HG03432 (cell line): ENCODE measurements at regions not wholly inside any gene's neighbourhood (a gene's known extent, or its start where the extent isn't known, plus 50 kb on each side); places are given as distances from the start of the nearest gene placed in this dataset.

ENCODE experiments used
- ATAC-seq: cut with Tn5 transposase; IDR thresholded peaks from one replicate; pipeline ENCODE4 v1.9.1; 2021; ENCODE audit warnings: mild to moderate bottlenecking, moderate library complexity; ENCODE audit not compliant: unreplicated experiment

- no peak for ATAC-seq
Measured at GRCh38 chr9:129403779-129404620, 216.9 kb downstream of the C9orf50 start.

- ATAC-seq: no peak
Measured at GRCh38 chr9:129402931-129403778, 217.7 kb downstream of the C9orf50 start.

GRCh38 chr9:129402371-129402739 lies 218.5 kb downstream of the C9orf50 start:
- no peak for ATAC-seq

- ATAC-seq: no peak
Measured at GRCh38 chr9:129401623-129402370, 219.1 kb downstream of the C9orf50 start.

- no peak for ATAC-seq
Measured at GRCh38 chr9:129400971-129401622, 219.8 kb downstream of the C9orf50 start.

GRCh38 chr9:129400001-129400970 lies 220.6 kb downstream of the C9orf50 start:
- no peak for ATAC-seq

- ATAC-seq: no peak
Measured at GRCh38 chr9:129399634-129399990, 221.3 kb downstream of the C9orf50 start.

- ATAC-seq: no peak
Measured at GRCh38 chr9:129398961-129399633, 221.0 kb upstream of the IER5L start.

- no peak for ATAC-seq
Measured at GRCh38 chr9:129398101-129398960, 220.3 kb upstream of the IER5L start.

- no peak for ATAC-seq
Measured at GRCh38 chr9:129397335-129397734, 219.3 kb upstream of the IER5L start.

GRCh38 chr9:129396365-129396708 lies 218.3 kb upstream of the IER5L start:
- no peak for ATAC-seq

GRCh38 chr9:129395633-129396364 lies 217.7 kb upstream of the IER5L start:
- ATAC-seq: no peak

- no peak for ATAC-seq
Measured at GRCh38 chr9:129394886-129395279, 216.8 kb upstream of the IER5L start.

GRCh38 chr9:129394061-129394885 lies 216.2 kb upstream of the IER5L start:
- ATAC-seq: no peak

GRCh38 chr9:129393064-129393463 lies 215.0 kb upstream of the IER5L start:
- ATAC-seq: no peak

GRCh38 chr9:129392093-129392541 lies 214.1 kb upstream of the IER5L start:
- no peak for ATAC-seq

- ATAC-seq: no peak
Measured at GRCh38 chr9:129391221-129391661, 213.2 kb upstream of the IER5L start.
